SK-N-SH (cell line): ENCODE measurements at regions not wholly inside any gene's neighbourhood (a gene's known extent, or its start where the extent isn't known, plus 50 kb on each side); places are given as distances from the start of the nearest gene placed in this dataset.

ENCODE experiments used
- CTCF ChIA-PET: fragments of 300-600, 350-600 bp; formaldehyde crosslinking; extraction: SDS; loops from one replicate; lab custom pipeline; 2021; lab: Yijun Ruan, JAX
- POLR2A ChIA-PET: fragments of 350-600 bp; sonication (Branson Sonifier 250); formaldehyde crosslinking; extraction: SDS; loops from one replicate; lab custom pipeline; 2020; ENCODE audit warnings: antibody characterized with exemption, inconsistent platforms; lab: Yijun Ruan, JAX
- DNase-seq: peaks from one replicate; pipeline ENCODE4 v3.0.0; 2012
- H2AFZ ChIP-seq: fragments of 200-600 bp; sonication (generic); 2 replicates; pipeline ENCODE4 v1.8.1; 2016; ENCODE audit warnings: antibody characterized with exemption, mild to moderate bottlenecking, low read depth
- H3F3A ChIP-seq: fragments of 200-600 bp; sonication (generic); replicated peaks from 2 replicates; pipeline ENCODE3; 2016; ENCODE audit warnings: antibody characterized with exemption, mild to moderate bottlenecking; ENCODE audit not compliant: insufficient read depth
- H3K27ac ChIP-seq, 2 experiments: fragments of 200-500 bp in 1 of 2; fragments of 200-600 bp in 1 of 2; sonication (Bioruptor generic) in 1 of 2; sonication (generic), shearing (Covaris generic) in 1 of 2; 2 replicates each; pipeline versions ENCODE4 v1.5.1 to v1.6.1; 2014 to 2016; ENCODE audit warnings: low read depth in 2 of 2, inconsistent platforms in 1 of 2, low read length in 1 of 2, mild to moderate bottlenecking in 1 of 2, mixed read lengths in 1 of 2
- H3K27me3 ChIP-seq: fragments of 200-600 bp; sonication (generic), shearing (Covaris generic); 2 replicates; pipeline ENCODE4 v1.6.1; 2016; ENCODE audit warnings: mixed run types; ENCODE audit not compliant: insufficient read depth
- H3K36me3 ChIP-seq, 2 experiments: fragments of 200-500 bp in 1 of 2; fragments of 200-600 bp in 1 of 2; sonication (Bioruptor generic) in 1 of 2; sonication (generic) in 1 of 2; replicated peaks in 1 of 2; 2 replicates each; pipeline versions ENCODE3 to v1.5.1; 2014 to 2016; ENCODE audit warnings: low read length in 1 of 2, mild to moderate bottlenecking in 1 of 2; ENCODE audit not compliant: insufficient read depth in 2 of 2, control insufficient read depth in 1 of 2
- H3K4me1 ChIP-seq, 2 experiments: fragments of 200-500 bp in 1 of 2; fragments of 200-600 bp in 1 of 2; sonication (Bioruptor generic) in 1 of 2; sonication (generic), shearing (Covaris generic) in 1 of 2; 2 replicates each; pipeline versions ENCODE4 v1.5.1 to v1.6.1; 2014 to 2016; ENCODE audit warnings: low read depth in 1 of 2, low read length in 1 of 2, mixed run types in 1 of 2; ENCODE audit not compliant: insufficient read depth in 2 of 2, control insufficient read depth in 1 of 2
- H3K4me2 ChIP-seq: fragments of 200-600 bp; sonication (generic), shearing (Covaris generic); 2 replicates; pipeline ENCODE4 v1.6.1; 2017; ENCODE audit warnings: mixed run types
- H3K4me3 ChIP-seq, 2 experiments: fragments of 200-500 bp in 1 of 2; fragments of 200-600 bp in 1 of 2; sonication (Bioruptor generic) in 1 of 2; sonication (generic), shearing (Covaris generic) in 1 of 2; 2 replicates each; pipeline versions ENCODE4 v1.5.1 to v1.8.1; 2014 to 2016; ENCODE audit warnings: low read depth in 2 of 2, inconsistent platforms in 1 of 2, low read length in 1 of 2, mild to moderate bottlenecking in 1 of 2, mixed read lengths in 1 of 2, moderate library complexity in 1 of 2
- H3K79me2 ChIP-seq: fragments of 200-600 bp; sonication (generic); 2 replicates; pipeline ENCODE4 v1.8.1; 2017; ENCODE audit warnings: mild to moderate bottlenecking; ENCODE audit not compliant: insufficient read depth
- H3K9ac ChIP-seq: fragments of 200-600 bp; sonication (generic); 2 replicates; pipeline ENCODE4 v1.6.1; 2017; ENCODE audit warnings: mixed run types
- H3K9me2 ChIP-seq: fragments of 200-600 bp; sonication (generic); 2 replicates; pipeline ENCODE4 v1.6.1; 2017; ENCODE audit warnings: mixed run types
- H3K9me3 ChIP-seq: fragments of 200-600 bp; sonication (generic); 2 replicates; pipeline ENCODE4 v1.6.1; 2017; ENCODE audit warnings: mixed run types, mild to moderate bottlenecking, moderate library complexity
- H4K20me1 ChIP-seq: fragments of 200-600 bp; sonication (generic); 2 replicates; pipeline ENCODE4 v1.6.1; 2017; ENCODE audit warnings: mild to moderate bottlenecking, mixed run types; ENCODE audit not compliant: insufficient read depth
- NRF1 ChIP-seq: IDR thresholded peaks from 2 replicates; pipeline ENCODE4 v1.6.1; 2012; ENCODE audit warnings: low read depth, mild to moderate bottlenecking, low read length
- RXRA ChIP-seq: IDR thresholded peaks from 2 replicates; pipeline ENCODE4 v1.4.0; 2012; ENCODE audit warnings: low read depth, mild to moderate bottlenecking, borderline replicate concordance
- TEAD4 ChIP-seq: IDR thresholded peaks from 2 replicates; pipeline ENCODE4 v1.4.0; 2012; ENCODE audit warnings: mild to moderate bottlenecking, borderline replicate concordance; ENCODE audit not compliant: insufficient read depth
- WGBS: methylation state at CpG from one replicate; pipeline ENCODE4 v1.1.6; 2017; ENCODE audit warnings: low lambda C conversion rate; 5-methylcytosine and 5-hydroxymethylcytosine counted together
- TF ChIP-seq, protein P1 (sequence below): IDR thresholded peaks from 2 replicates; pipeline ENCODE4 v1.4.0; 2012; ENCODE audit warnings: low read depth, borderline replicate concordance

DNA sequence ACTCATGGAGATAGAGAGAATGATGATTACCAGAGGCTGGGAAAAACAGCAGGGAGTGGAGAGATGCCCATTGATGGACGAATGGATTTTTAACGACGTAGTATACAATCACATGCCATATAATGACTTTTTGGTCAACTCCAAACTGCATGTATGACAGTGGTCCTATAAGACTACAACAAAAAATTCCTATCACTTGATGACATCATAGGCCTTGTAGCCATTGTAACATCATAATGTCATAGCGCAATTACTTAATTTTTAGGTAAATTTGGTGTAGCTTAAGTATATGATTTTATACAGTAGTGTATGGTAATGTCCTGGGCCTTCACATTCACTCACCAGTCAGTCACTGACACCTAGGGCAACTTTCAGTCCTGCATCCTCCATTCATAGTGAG is 264.3 kb downstream of the RAP2B start:
- no peak overlapping the region for H3K4me3 ChIP-seq
- POLR2A ChIA-PET = no interaction called here
- no peaks in the 10 kb centered on the region for H3F3A ChIP-seq
- H3K4me1 ChIP-seq = no peaks in the 10 kb centered on the region
- no peaks in the 10 kb centered on the region for H3K79me2 ChIP-seq
- H3K27me3 ChIP-seq = no peaks in the 10 kb centered on the region
- CTCF ChIA-PET = no interaction called here
- no peak overlapping the region for H2AFZ ChIP-seq
- no peak for DNase-seq
- no peak overlapping the region for H3K4me2 ChIP-seq
- H3K36me3 ChIP-seq = no peaks in the 10 kb centered on the region
- H3K9me2 ChIP-seq = no peaks in the 10 kb centered on the region
- H3K9ac ChIP-seq = no peak overlapping the region
- H4K20me1 ChIP-seq = no peaks in the 10 kb centered on the region
- no peak overlapping the region for H3K27ac ChIP-seq
- whole genome bisulfite sequencing = 45% methylated on average over 4 of the region's 4 CpGs
- TF ChIP-seq, protein P1, sequence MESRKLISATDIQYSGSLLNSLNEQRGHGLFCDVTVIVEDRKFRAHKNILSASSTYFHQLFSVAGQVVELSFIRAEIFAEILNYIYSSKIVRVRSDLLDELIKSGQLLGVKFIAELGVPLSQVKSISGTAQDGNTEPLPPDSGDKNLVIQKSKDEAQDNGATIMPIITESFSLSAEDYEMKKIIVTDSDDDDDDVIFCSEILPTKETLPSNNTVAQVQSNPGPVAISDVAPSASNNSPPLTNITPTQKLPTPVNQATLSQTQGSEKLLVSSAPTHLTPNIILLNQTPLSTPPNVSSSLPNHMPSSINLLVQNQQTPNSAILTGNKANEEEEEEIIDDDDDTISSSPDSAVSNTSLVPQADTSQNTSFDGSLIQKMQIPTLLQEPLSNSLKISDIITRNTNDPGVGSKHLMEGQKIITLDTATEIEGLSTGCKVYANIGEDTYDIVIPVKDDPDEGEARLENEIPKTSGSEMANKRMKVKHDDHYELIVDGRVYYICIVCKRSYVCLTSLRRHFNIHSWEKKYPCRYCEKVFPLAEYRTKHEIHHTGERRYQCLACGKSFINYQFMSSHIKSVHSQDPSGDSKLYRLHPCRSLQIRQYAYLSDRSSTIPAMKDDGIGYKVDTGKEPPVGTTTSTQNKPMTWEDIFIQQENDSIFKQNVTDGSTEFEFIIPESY = no peak
- peaks cover 11% of the 10 kb centered on the region for H3K9me3 ChIP-seq

DNA sequence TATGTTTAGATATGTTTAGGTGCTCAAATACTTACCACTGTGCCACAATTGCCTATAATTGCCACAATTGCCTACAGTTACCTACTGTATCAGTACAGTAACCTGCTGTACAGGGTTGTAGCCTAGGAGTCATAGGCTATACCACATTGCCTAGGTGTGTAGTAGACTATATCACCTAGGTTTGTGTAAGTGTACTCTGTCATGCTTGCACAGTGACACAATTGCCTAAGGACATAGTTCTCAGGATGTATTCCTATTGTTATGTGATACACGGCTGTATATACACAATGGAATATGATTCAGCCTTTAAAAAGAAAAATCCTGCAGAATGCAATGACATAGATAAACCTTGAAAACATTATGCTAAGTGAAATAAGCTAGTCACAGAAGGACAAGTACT is 264.8 kb downstream of the RAP2B start:
- Histone ChIP-seq H3K36me3 (no peaks in the 10 kb centered on the region), H3K9me2 (no peaks in the 10 kb centered on the region), H2AFZ (no peak overlapping the region), H4K20me1 (no peaks in the 10 kb centered on the region), H3K79me2 (no peaks in the 10 kb centered on the region), H3K9ac (no peak overlapping the region), H3F3A (no peaks in the 10 kb centered on the region), H3K27ac (no peak overlapping the region), H3K4me1 (no peaks in the 10 kb centered on the region), H3K4me2 (no peak overlapping the region), H3K4me3 (no peak overlapping the region), H3K27me3 (no peaks in the 10 kb centered on the region), H3K9me3 (peaks cover 11% of the 10 kb centered on the region)
- WGBS = 6% methylated on average over 1 of the region's 1 CpG
- ChIA-PET POLR2A (no interaction called here), CTCF (no interaction called here)
- no peak for DNase-seq
- no peak for TF ChIP-seq NRF1
- TF ChIP-seq RXRA = no peak

DNA sequence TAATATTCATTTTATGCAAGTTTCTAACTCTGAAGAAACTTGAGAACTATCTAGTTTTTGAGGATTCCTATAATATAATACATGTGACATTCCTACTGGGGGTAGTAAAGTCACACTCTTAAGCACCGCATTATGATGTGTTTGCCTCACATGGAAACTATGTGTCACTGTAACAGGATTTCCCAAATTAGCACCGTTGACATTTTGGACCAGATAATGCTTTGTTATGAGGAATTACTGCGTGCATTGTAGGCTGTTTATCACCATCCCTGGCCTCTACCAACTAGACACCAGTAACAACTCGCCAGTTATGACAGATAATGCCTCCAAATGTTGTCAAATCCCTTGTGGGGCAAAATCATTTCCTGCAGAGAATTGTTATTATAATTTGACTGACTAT is 267.8 kb downstream of the RAP2B start:
- no peaks in the 10 kb centered on the region for H3K79me2 ChIP-seq
- H3K4me1 ChIP-seq = no peaks in the 10 kb centered on the region
- no peak overlapping the region for H3K4me3 ChIP-seq
- no peak overlapping the region for H2AFZ ChIP-seq
- no peaks in the 10 kb centered on the region for H3K9me3 ChIP-seq
- no peak overlapping the region for H3K9ac ChIP-seq
- ChIA-PET POLR2A (no interaction called here), CTCF (no interaction called here)
- TF ChIP-seq RXRA (no peak), TEAD4 (no peak)
- no peaks in the 10 kb centered on the region for H4K20me1 ChIP-seq
- no peak for DNase-seq
- H3K27ac ChIP-seq = no peak overlapping the region
- no peaks in the 10 kb centered on the region for H3F3A ChIP-seq
- no peaks in the 10 kb centered on the region for H3K9me2 ChIP-seq
- WGBS = 23% methylated on average over 4 of the region's 4 CpGs
- H3K4me2 ChIP-seq = no peak overlapping the region
- no peaks in the 10 kb centered on the region for H3K36me3 ChIP-seq
- no peaks in the 10 kb centered on the region for H3K27me3 ChIP-seq
